ENCODE measurements at regions not wholly inside any gene's neighbourhood (a gene's known extent, or its start where the extent isn't known, plus 50 kb on each side); places are given as distances from the start of the nearest gene placed in this dataset.

- 80% methylated on average over 2 of the region's 4 CpGs for WGBS (ENCODE audit: insufficient coverage)
- H3K9me3 ChIP-seq (ENCODE audit: control insufficient read depth, insufficient read depth, low read length), result no peaks in the 10 kb centered on the region
- DNase-seq (ENCODE audit: low read depth in 4 of 6, low spot score in 6 of 6), result no peak
Measured at GRCh38 chr5:89628876-89629635, 746.1 kb upstream of the MEF2C start.

GRCh38 chr5:89615839-89616518, 733.0 kb upstream of the MEF2C start:
- DNase-seq (ENCODE audit: low read depth in 4 of 6, low spot score in 6 of 6), result no peak
- H3K36me3 ChIP-seq (ENCODE audit: control insufficient read depth, insufficient read depth, low read length), result no peaks in the 10 kb centered on the region
- H3K4me3 ChIP-seq (ENCODE audit: low read depth, low read length), result no peak overlapping the region
- H3K27ac ChIP-seq (ENCODE audit: low read depth, low read length), result no peak overlapping the region
- H3K27me3 ChIP-seq (ENCODE audit: control insufficient read depth, insufficient read depth, low read length), result no peaks in the 10 kb centered on the region
- H3K4me1 ChIP-seq (ENCODE audit: control insufficient read depth, insufficient read depth, low read length), result no peaks in the 10 kb centered on the region
- whole genome bisulfite sequencing (ENCODE audit: insufficient coverage), result 75% methylated on average over 1 of the region's 2 CpGs
- no peaks in the 10 kb centered on the region for H3K9me3 ChIP-seq (ENCODE audit: control insufficient read depth, insufficient read depth, low read length)

More at GRCh38 chr5:89628876-89629635, 746.1 kb upstream of the MEF2C start:
- H3K36me3 ChIP-seq (ENCODE audit: control insufficient read depth, insufficient read depth, low read length), result no peaks in the 10 kb centered on the region
- H3K27ac ChIP-seq (ENCODE audit: low read depth, low read length), result no peak overlapping the region
- no peaks in the 10 kb centered on the region for H3K4me1 ChIP-seq (ENCODE audit: control insufficient read depth, insufficient read depth, low read length)
- H3K27me3 ChIP-seq (ENCODE audit: control insufficient read depth, insufficient read depth, low read length), result no peaks in the 10 kb centered on the region
- no peak overlapping the region for H3K4me3 ChIP-seq (ENCODE audit: low read depth, low read length)

- Histone ChIP-seq H3K27me3 (ENCODE audit: control insufficient read depth, insufficient read depth, low read length) (no peaks in the 10 kb centered on the region), H3K9me3 (ENCODE audit: control insufficient read depth, insufficient read depth, low read length) (no peaks in the 10 kb centered on the region), H3K4me3 (ENCODE audit: low read depth, low read length) (no peak overlapping the region), H3K36me3 (ENCODE audit: control insufficient read depth, insufficient read depth, low read length) (no peaks in the 10 kb centered on the region), H3K4me1 (ENCODE audit: control insufficient read depth, insufficient read depth, low read length) (no peaks in the 10 kb centered on the region), H3K27ac (ENCODE audit: low read depth, low read length) (no peak overlapping the region)
- WGBS (ENCODE audit: insufficient coverage), result no CpG with 5 or more reads among the region's 3 CpGs
- DNase-seq (ENCODE audit: low read depth in 4 of 6, low spot score in 6 of 6), result no peak
Measured at GRCh38 chr5:89613222-89613956, 730.4 kb upstream of the MEF2C start.

- H3K9me3 ChIP-seq (ENCODE audit: control insufficient read depth, insufficient read depth, low read length), result no peaks in the 10 kb centered on the region
- no peak for DNase-seq (ENCODE audit: low read depth in 4 of 6, low spot score in 6 of 6)
- 20% methylated on average over 1 of the region's 4 CpGs for WGBS (ENCODE audit: insufficient coverage)
Measured at GRCh38 chr5:89606939-89607534, 724.1 kb upstream of the MEF2C start.

GRCh38 chr5:89604342-89604741, 721.4 kb upstream of the MEF2C start:
- Histone ChIP-seq H3K4me1 (ENCODE audit: control insufficient read depth, insufficient read depth, low read length) (no peaks in the 10 kb centered on the region), H3K27me3 (ENCODE audit: control insufficient read depth, insufficient read depth, low read length) (no peaks in the 10 kb centered on the region), H3K4me3 (ENCODE audit: low read depth, low read length) (no peak overlapping the region), H3K36me3 (ENCODE audit: control insufficient read depth, insufficient read depth, low read length) (no peaks in the 10 kb centered on the region), H3K27ac (ENCODE audit: low read depth, low read length) (no peak overlapping the region), H3K9me3 (ENCODE audit: control insufficient read depth, insufficient read depth, low read length) (no peaks in the 10 kb centered on the region)
- 57% methylated on average over 1 of the region's 1 CpG for WGBS (ENCODE audit: insufficient coverage)
- no peak for DNase-seq (ENCODE audit: low read depth in 4 of 6, low spot score in 6 of 6)

More at GRCh38 chr5:89606939-89607534, 724.1 kb upstream of the MEF2C start:
- Histone ChIP-seq H3K4me3 (ENCODE audit: low read depth, low read length) (no peak overlapping the region), H3K36me3 (ENCODE audit: control insufficient read depth, insufficient read depth, low read length) (no peaks in the 10 kb centered on the region), H3K27me3 (ENCODE audit: control insufficient read depth, insufficient read depth, low read length) (no peaks in the 10 kb centered on the region), H3K27ac (ENCODE audit: low read depth, low read length) (no peak overlapping the region), H3K4me1 (ENCODE audit: control insufficient read depth, insufficient read depth, low read length) (no peaks in the 10 kb centered on the region)

- no peak overlapping the region for H3K4me3 ChIP-seq (ENCODE audit: low read depth, low read length)
- no peaks in the 10 kb centered on the region for H3K27me3 ChIP-seq (ENCODE audit: control insufficient read depth, insufficient read depth, low read length)
- H3K36me3 ChIP-seq (ENCODE audit: control insufficient read depth, insufficient read depth, low read length), result no peaks in the 10 kb centered on the region
- H3K27ac ChIP-seq (ENCODE audit: low read depth, low read length), result no peak overlapping the region
- 100% methylated on average over 8 of the region's 12 CpGs for WGBS (ENCODE audit: insufficient coverage)
- H3K9me3 ChIP-seq (ENCODE audit: control insufficient read depth, insufficient read depth, low read length), result no peaks in the 10 kb centered on the region
- no peak for DNase-seq (ENCODE audit: low read depth in 4 of 6, low spot score in 6 of 6)
- H3K4me1 ChIP-seq (ENCODE audit: control insufficient read depth, insufficient read depth, low read length), result no peaks in the 10 kb centered on the region
Measured at GRCh38 chr5:89601880-89602279, 718.9 kb upstream of the MEF2C start.

- DNase-seq (ENCODE audit: low read depth in 4 of 6, low spot score in 6 of 6), result no peak
- Histone ChIP-seq H3K27me3 (ENCODE audit: control insufficient read depth, insufficient read depth, low read length) (no peaks in the 10 kb centered on the region), H3K4me1 (ENCODE audit: control insufficient read depth, insufficient read depth, low read length) (no peaks in the 10 kb centered on the region), H3K4me3 (ENCODE audit: low read depth, low read length) (no peak overlapping the region), H3K36me3 (ENCODE audit: control insufficient read depth, insufficient read depth, low read length) (no peaks in the 10 kb centered on the region), H3K27ac (ENCODE audit: low read depth, low read length) (no peak overlapping the region), H3K9me3 (ENCODE audit: control insufficient read depth, insufficient read depth, low read length) (no peaks in the 10 kb centered on the region)
- 92% methylated on average over 1 of the region's 1 CpG for WGBS (ENCODE audit: insufficient coverage)
Measured at GRCh38 chr5:89597878-89598277, 714.9 kb upstream of the MEF2C start.

GRCh38 chr5:89596821-89597220, 713.8 kb upstream of the MEF2C start:
- Histone ChIP-seq H3K4me3 (ENCODE audit: low read depth, low read length) (no peak overlapping the region), H3K27me3 (ENCODE audit: control insufficient read depth, insufficient read depth, low read length) (no peaks in the 10 kb centered on the region), H3K4me1 (ENCODE audit: control insufficient read depth, insufficient read depth, low read length) (no peaks in the 10 kb centered on the region), H3K36me3 (ENCODE audit: control insufficient read depth, insufficient read depth, low read length) (no peaks in the 10 kb centered on the region), H3K27ac (ENCODE audit: low read depth, low read length) (no peak overlapping the region), H3K9me3 (ENCODE audit: control insufficient read depth, insufficient read depth, low read length) (no peaks in the 10 kb centered on the region)
- no peak for DNase-seq (ENCODE audit: low read depth in 4 of 6, low spot score in 6 of 6)
- 100% methylated on average over 1 of the region's 2 CpGs for WGBS (ENCODE audit: insufficient coverage)

GRCh38 chr5:89595056-89595455, 712.1 kb upstream of the MEF2C start:
- no peak for DNase-seq (ENCODE audit: low read depth in 4 of 6, low spot score in 6 of 6)
- Histone ChIP-seq H3K4me3 (ENCODE audit: low read depth, low read length) (no peak overlapping the region), H3K27ac (ENCODE audit: low read depth, low read length) (no peak overlapping the region), H3K36me3 (ENCODE audit: control insufficient read depth, insufficient read depth, low read length) (no peaks in the 10 kb centered on the region), H3K9me3 (ENCODE audit: control insufficient read depth, insufficient read depth, low read length) (no peaks in the 10 kb centered on the region), H3K4me1 (ENCODE audit: control insufficient read depth, insufficient read depth, low read length) (no peaks in the 10 kb centered on the region), H3K27me3 (ENCODE audit: control insufficient read depth, insufficient read depth, low read length) (no peaks in the 10 kb centered on the region)
- no CpG with 5 or more reads among the region's 1 CpG for WGBS (ENCODE audit: insufficient coverage)
